KG1 (cell line): ENCODE measurements at regions not wholly inside any gene's neighbourhood (a gene's known extent, or its start where the extent isn't known, plus 50 kb on each side); places are given as distances from the start of the nearest gene placed in this dataset.

Experiments
- DNase-seq: peaks from one replicate; lab custom pipeline; 2025; lab: John Stamatoyannopoulos, UW

DNA sequence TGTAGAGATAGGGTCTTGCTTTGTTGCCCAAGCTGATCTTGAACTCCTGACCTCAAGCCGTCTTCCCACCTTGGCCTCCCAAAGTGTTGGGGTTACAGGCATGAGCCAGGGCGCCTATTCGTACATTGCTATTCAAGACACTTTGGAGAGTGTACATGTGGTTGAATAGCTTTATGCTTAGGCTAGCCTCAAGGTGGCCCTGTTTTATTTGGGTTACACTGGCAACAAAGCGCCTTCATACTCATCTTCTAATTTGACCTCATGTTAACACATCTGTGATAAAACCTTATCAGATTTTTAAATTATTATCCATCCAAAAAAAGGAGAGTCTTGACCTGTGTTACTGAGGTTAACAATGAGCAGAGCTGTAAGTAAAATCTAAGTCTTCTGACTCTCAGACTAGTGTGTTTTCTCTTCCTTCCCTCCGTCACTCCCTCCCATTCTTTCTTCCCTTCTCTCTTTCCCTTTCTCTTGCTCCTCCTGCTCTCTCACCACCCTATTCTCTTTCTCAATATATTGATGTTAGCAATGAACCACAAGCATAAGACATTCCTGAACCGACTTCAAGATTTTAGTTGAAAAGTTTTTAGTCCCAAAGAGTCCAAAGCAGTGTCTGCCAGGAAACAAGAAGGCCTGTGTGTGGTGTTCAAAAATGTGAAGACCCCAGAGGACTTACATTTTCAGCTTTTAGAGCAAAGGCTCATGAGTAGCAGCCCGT is 603.7 kb upstream of the CFAP20DC start:
- DNase-seq, result no peak

- no peak for DNase-seq
Measured at GRCh38 chr3:59644479-59645402, 594.9 kb upstream of the CFAP20DC start.

- DNase-seq, result no peak
Measured at GRCh38 chr3:59641169-59641899, 591.5 kb upstream of the CFAP20DC start.

- no peak for DNase-seq
Measured at GRCh38 chr3:59632760-59633573, 583.1 kb upstream of the CFAP20DC start.

GRCh38 chr3:59631482-59631881 is 581.7 kb upstream of the CFAP20DC start:
- no peak for DNase-seq

DNA sequence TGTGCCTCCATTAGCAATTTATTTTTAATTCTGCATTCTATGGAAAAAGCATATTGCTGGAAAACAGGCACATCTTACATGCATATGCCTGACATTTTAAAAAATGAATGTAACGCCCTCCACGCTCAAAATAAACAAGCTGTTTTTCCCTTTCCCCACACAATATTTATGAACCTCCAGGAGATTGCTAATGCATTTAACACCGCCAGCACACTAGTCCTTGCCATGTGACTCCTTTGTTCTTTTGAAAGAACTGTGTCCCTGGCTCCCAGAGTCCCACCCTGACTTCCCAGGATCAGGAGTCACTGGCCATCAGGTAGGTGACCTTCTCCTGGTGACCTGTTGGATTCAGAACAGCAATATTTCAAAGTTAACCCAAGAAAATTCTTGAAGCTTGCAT is 571.2 kb upstream of the CFAP20DC start:
- no peak for DNase-seq

DNA sequence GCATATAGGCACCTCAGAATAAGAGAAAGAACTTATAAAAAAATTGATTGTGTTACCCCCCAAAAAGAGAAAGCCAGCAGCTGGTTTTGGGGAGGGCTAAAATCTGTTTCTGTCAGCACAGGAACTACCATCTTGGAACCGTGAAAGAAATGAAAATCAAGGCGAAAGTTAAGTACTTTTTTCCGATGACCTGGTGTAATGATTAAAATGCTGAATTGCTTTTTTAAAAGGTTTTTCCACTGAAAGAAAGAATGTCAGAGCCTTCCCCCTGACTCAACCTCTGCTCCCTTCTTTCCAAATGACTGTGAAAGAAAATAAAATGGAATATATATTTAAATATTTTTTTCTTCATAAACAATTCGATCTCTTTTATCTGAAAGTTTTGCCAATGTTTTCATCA is 570.5 kb upstream of the CFAP20DC start:
- DNase-seq, result no peak

DNA sequence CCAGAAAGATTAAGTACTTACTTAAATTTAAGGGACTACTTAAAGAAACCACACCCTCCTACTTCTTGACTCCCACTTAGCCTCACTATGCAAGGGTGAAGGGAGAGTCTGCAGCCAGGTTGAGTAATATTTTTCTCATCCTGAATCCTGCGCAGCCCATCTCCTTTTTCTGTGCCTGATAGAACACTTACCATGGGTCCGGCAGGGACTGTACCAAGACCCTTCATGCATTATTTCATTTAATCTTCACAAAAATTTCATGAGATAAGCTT is 562.6 kb upstream of the CFAP20DC start:
- DNase-seq, result no peak

GRCh38 chr3:59611649-59612443 is 562.0 kb upstream of the CFAP20DC start:
- no peak for DNase-seq

DNA sequence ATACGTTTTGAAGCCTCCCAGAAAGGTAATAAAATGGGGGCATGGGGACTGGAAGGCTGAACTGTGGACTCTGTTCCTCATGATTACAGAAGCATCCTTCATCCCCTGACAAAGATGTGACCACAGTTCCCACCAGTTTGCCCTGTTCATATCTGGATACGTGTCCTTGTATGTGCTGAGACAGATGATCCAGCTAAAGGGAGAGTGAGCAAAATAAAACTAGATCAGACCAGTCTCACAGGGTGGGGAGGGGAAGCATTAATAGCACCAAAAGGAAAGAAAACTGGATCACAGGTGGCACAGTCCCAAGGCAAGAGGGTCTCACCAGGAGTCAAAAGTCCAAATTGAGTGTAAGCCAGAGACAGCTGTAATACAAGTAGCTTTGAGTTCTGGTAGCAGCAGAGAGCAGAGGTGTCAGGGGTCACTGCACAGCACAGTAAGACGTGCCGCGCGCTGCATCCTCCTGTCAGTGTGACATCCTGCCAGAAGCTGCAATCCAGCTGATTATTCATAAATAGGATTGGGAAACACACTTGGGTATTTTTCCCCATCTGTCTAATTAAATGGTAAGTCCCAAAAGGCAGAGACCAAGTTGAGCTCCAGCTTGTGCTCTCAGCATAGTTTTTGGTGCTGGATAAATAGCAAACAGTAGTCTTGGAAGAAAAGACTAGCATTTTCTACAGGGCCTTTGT is 560.0 kb upstream of the CFAP20DC start:
- DNase-seq, result no peak

DNA sequence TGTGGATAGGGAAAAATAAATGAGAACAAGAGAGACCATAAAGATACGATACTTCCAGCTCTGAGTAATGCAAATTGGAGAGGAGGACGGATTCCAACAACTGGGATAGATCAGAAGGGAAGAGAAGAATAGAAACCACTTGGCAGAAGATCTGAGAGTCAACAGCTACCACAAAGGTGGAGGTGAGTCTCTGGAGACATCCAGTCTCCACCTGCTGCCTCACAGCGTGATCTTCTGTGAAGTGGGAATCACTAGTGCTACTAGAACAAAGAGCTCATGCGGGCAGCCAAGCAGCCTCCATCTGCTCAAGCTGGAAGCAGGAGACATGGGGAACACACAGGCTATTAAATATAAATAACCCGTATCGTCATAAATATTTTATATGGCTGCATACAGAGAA is 558.5 kb upstream of the CFAP20DC start:
- DNase-seq, result no peak

DNA sequence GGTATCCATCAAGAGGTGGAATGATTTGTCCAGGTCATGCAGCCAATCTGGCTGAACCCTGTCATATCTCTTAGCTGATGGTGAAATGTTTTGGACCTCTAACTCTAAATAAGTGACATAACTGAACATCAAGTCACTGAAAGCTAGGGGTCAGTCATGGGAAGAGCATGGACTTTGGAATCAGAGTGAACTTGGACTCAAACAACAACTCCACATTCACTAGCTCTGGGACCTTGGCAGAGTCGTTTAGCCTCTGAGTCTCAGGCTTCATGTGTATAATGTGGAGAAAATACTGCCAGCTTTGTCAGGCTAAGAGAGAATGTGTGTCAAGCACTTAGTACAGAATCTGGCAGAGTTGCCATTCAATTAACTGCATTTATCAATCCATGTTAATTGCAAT is 557.8 kb upstream of the CFAP20DC start:
- DNase-seq, result no peak

DNA sequence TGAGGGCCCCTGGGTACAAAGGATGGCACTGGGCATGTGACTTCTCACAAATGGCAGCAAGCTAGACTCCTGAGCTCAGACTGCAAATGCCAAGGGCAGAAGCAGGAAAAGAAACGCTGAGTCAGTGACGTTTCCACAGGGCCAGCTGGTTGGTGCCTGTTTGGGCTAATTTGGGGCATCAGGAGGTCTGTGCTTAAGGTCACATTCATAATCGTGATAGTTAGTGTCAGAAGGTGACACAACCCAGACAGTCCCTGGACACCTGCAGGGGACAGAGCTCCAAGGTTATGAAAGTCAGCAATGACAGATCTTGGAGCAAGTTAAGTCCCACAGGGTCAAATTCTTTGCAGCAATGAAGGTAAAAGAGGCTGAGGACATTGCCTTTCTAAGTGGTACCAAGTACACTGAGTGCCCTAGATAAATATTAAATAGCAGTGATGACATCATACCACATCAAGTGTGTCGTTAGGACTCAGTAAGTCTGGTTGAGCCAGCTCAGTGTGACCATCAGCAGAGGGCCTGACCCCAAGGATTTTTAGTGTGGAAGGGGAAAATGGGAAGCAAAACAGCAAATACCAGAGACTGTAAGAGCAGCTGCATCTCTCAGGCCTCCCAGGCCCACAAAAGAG is 556.9 kb upstream of the CFAP20DC start:
- no peak for DNase-seq

DNA sequence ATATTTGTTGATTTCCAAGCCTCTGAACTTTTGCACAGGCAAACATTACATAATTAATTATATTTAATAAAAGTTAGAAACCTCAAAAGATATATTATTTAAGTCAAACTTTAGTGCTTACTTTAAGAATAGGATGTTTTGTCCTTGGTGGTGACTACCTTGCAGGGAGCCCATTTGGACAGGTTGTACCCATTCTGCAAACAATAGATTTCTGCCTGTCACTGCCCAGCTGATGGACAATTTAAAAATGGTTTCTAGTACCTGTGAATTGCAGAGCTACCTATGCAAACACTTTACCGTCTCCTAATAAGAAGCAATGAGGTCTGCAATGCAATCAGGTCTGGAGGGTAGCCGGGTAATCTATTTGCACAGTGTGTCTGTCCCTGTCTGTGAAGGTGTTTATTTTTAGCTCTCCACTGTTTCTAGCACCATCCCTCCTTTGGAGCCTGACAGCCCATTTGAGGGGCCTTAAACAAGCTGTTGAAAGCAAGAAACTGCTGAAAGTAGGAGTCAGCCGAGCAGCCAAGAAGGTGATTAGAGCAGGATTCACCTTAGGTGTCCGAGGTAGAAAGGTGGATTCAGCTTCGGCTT is 556.2 kb upstream of the CFAP20DC start:
- no peak for DNase-seq

DNA sequence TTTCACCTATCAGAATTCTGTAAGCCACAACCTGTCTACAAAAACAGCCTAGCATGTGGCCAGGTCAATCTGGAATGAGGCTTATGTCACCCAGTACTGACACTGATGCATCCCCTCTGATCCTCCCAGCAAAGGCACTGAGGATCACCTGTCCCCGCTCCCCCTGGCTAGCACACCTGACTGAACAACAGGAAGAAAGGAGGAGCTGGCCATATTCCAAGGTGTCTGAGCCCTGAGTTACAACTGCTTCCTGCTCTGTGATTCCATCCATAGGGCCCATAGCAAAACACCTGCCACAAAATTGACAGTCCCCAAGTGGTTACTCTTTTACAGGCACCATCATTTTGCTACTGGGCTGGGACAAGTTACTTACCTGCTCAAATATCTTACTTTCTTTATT is 555.5 kb upstream of the CFAP20DC start:
- no peak for DNase-seq

DNA sequence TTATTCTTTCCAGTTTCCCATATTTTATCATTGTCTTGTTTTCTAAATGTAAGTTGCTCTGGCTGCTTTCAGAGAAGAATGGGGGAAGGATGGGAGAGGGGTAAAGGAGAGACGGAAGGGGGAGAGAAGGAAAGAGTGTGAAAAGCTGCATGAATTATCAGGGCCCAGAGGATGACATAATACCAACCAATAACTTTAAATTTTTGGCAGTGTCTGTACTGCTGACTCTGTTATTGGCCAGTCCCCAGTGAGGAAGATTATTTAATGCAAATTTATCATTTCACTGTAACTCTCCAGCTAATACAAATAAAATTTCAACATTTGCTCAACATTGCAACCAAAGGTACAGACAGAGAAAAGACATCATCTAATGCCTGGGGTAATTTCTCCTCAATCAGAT is 551.7 kb upstream of the CFAP20DC start:
- DNase-seq, result no peak

- no peak for DNase-seq
Measured at GRCh38 chr3:59600631-59601030, 550.8 kb upstream of the CFAP20DC start.

DNA sequence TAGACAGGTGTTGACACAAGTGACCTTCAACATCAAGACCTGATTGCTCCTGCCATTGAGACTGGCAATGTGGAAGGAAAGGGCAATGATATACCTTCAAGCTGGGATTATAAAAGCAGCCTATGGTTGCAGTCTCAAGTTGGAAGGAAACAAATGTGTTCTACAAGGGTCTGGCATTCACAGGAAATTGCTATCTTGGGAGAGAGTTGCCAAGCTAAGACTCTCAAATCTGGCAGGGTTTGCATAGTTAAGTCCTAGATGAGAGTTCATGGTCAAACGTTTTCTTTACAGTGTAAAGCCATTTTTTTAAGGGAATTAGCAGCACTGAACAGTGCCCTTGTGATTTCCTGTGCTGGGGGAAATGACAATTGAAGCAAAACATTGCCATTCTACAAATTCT is 546.9 kb upstream of the CFAP20DC start:
- no peak for DNase-seq

DNA sequence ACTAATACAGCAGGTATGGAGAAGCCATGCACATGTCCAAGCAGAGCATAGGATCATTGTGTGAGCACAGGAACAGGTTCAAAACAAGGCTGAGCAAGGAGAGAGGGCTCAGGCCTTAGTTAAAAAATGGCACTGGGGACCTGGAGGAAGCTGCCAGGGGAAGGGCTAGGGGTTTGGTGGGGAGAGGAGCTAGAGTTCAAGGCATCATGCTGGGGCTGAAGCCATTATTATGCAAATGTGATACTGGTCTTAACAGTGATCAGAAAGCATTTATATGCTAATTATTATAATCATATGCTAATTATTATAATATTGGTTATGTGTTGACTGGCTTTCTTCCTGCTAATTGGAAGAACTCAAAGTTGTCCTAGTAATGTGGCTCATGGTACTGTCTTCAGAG is 546.0 kb upstream of the CFAP20DC start:
- DNase-seq, result no peak

- no peak for DNase-seq
Measured at GRCh38 chr3:59593380-59593779, 543.6 kb upstream of the CFAP20DC start.
